SK-N-SH treated with all-trans-retinoic acid at 6 μM for 48 hours (cell line): ENCODE measurements at regions not wholly inside any gene's neighbourhood (a gene's known extent, or its start where the extent isn't known, plus 50 kb on each side); places are given as distances from the start of the nearest gene placed in this dataset.

Experiments used
- ISL1 ChIP-seq: fragments of 250-450 bp; sonication (Bioruptor Pico); IDR thresholded peaks from 2 replicates; pipeline ENCODE4 v2.1.2; 2022; ENCODE audit warnings: mild to moderate bottlenecking, moderate library complexity
- PATZ1 ChIP-seq: fragments of 250-450 bp; sonication (Bioruptor Pico); IDR thresholded peaks from 2 replicates; pipeline ENCODE4 v1.8.0; 2020; ENCODE audit warnings: mild to moderate bottlenecking, moderate library complexity, borderline replicate concordance
- PPARA ChIP-seq: fragments of 250-450 bp; sonication (Bioruptor Pico); IDR thresholded peaks from 2 replicates; pipeline ENCODE4 v1.5.0; 2020; ENCODE audit warnings: mild to moderate bottlenecking, borderline replicate concordance
- SNAI2 ChIP-seq: fragments of 250-450 bp; sonication (Bioruptor Pico); IDR thresholded peaks from 2 replicates; pipeline ENCODE4 v1.5.0; 2020; ENCODE audit warnings: mild to moderate bottlenecking, moderate library complexity
- ZFP3 ChIP-seq: fragments of 250-450 bp; sonication (Bioruptor Pico); IDR thresholded peaks from 2 replicates; pipeline ENCODE4 v1.5.0; 2020; ENCODE audit warnings: mild to moderate bottlenecking, moderate library complexity
- ZFP30 ChIP-seq: fragments of 450-650 bp; formaldehyde crosslinking; IDR thresholded peaks from 2 replicates; pipeline ENCODE4 v1.5.0; 2022; ENCODE audit warnings: mild to moderate bottlenecking, moderate library complexity
- ZNF565 ChIP-seq: fragments of 450-650 bp; formaldehyde crosslinking; conservative IDR thresholded peaks from 2 replicates; pipeline ENCODE4 v1.5.0; 2020; ENCODE audit warnings: low read depth, mild to moderate bottlenecking, moderate library complexity
- ZNF8 ChIP-seq: fragments of 450-650 bp; formaldehyde crosslinking; IDR thresholded peaks from 2 replicates; pipeline ENCODE4 v1.5.0; 2020; ENCODE audit warnings: mild to moderate bottlenecking, moderate library complexity
- TF ChIP-seq, protein P1 (sequence below): fragments of 250-450 bp; sonication (Bioruptor Pico); IDR thresholded peaks from 2 replicates; pipeline ENCODE4 v1.5.1; 2020; ENCODE audit warnings: low read depth, mild to moderate bottlenecking, moderate library complexity

DNA sequence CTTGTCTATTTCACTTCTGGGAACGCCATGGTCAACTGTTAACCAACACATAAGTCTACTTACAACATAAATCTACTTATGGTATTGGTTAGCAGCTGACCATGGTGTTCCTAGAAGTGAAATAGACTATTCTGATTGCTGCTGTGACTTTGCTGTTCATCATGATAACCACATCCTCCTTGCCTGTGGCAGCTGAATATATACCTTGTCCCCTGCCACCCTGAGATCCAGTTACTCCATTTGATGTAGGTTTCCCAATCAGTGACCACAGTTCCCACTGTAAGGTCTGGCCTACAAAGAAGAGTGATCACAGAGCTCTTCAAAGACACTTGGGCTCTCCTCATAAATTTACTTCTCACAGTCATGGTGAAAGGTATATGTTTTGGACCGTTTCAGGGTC is 66.8 kb upstream of the ALDH1A3 start:
- TF ChIP-seq PATZ1 (CRISPR knock-in tag) = no peak
- no peak for TF ChIP-seq PPARA (CRISPR knock-in tag)
- no peak for TF ChIP-seq ZNF565 (CRISPR knock-in tag)
- TF ChIP-seq SNAI2 (CRISPR knock-in tag) = no peak
- TF ChIP-seq ZFP30 (CRISPR knock-in tag) = no peak
- no peak for TF ChIP-seq ZFP3
- TF ChIP-seq ZNF8 = no peak
- TF ChIP-seq, protein P1, sequence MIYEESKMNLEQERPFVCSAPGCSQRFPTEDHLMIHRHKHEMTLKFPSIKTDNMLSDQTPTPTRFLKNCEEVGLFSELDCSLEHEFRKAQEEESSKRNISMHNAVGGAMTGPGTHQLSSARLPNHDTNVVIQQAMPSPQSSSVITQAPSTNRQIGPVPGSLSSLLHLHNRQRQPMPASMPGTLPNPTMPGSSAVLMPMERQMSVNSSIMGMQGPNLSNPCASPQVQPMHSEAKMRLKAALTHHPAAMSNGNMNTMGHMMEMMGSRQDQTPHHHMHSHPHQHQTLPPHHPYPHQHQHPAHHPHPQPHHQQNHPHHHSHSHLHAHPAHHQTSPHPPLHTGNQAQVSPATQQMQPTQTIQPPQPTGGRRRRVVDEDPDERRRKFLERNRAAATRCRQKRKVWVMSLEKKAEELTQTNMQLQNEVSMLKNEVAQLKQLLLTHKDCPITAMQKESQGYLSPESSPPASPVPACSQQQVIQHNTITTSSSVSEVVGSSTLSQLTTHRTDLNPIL (CRISPR knock-in tag) = no peak
- no peak for TF ChIP-seq ISL1 (CRISPR knock-in tag)
